SK-N-SH (cell line): ENCODE measurements at regions not wholly inside any gene's neighbourhood (a gene's known extent, or its start where the extent isn't known, plus 50 kb on each side); places are given as distances from the start of the nearest gene placed in this dataset.

Source experiments
- CTCF ChIA-PET: fragments of 300-600, 350-600 bp; formaldehyde crosslinking; extraction: SDS; loops from one replicate; lab custom pipeline; 2021; lab: Yijun Ruan, JAX
- POLR2A ChIA-PET: fragments of 350-600 bp; sonication (Branson Sonifier 250); formaldehyde crosslinking; extraction: SDS; loops from one replicate; lab custom pipeline; 2020; ENCODE audit warnings: antibody characterized with exemption, inconsistent platforms; lab: Yijun Ruan, JAX
- DNase-seq: peaks from one replicate; pipeline ENCODE4 v3.0.0; 2012
- H2AFZ ChIP-seq: fragments of 200-600 bp; sonication (generic); 2 replicates; pipeline ENCODE4 v1.8.1; 2016; ENCODE audit warnings: antibody characterized with exemption, mild to moderate bottlenecking, low read depth
- H3F3A ChIP-seq: fragments of 200-600 bp; sonication (generic); replicated peaks from 2 replicates; pipeline ENCODE3; 2016; ENCODE audit warnings: antibody characterized with exemption, mild to moderate bottlenecking; ENCODE audit not compliant: insufficient read depth
- H3K27ac ChIP-seq, 2 experiments: fragments of 200-500 bp in 1 of 2; fragments of 200-600 bp in 1 of 2; sonication (Bioruptor generic) in 1 of 2; sonication (generic), shearing (Covaris generic) in 1 of 2; 2 replicates each; pipeline versions ENCODE4 v1.5.1 to v1.6.1; 2014 to 2016; ENCODE audit warnings: low read depth in 2 of 2, inconsistent platforms in 1 of 2, low read length in 1 of 2, mild to moderate bottlenecking in 1 of 2, mixed read lengths in 1 of 2
- H3K27me3 ChIP-seq: fragments of 200-600 bp; sonication (generic), shearing (Covaris generic); 2 replicates; pipeline ENCODE4 v1.6.1; 2016; ENCODE audit warnings: mixed run types; ENCODE audit not compliant: insufficient read depth
- H3K36me3 ChIP-seq, 2 experiments: fragments of 200-500 bp in 1 of 2; fragments of 200-600 bp in 1 of 2; sonication (Bioruptor generic) in 1 of 2; sonication (generic) in 1 of 2; replicated peaks in 1 of 2; 2 replicates each; pipeline versions ENCODE3 to v1.5.1; 2014 to 2016; ENCODE audit warnings: low read length in 1 of 2, mild to moderate bottlenecking in 1 of 2; ENCODE audit not compliant: insufficient read depth in 2 of 2, control insufficient read depth in 1 of 2
- H3K4me1 ChIP-seq, 2 experiments: fragments of 200-500 bp in 1 of 2; fragments of 200-600 bp in 1 of 2; sonication (Bioruptor generic) in 1 of 2; sonication (generic), shearing (Covaris generic) in 1 of 2; 2 replicates each; pipeline versions ENCODE4 v1.5.1 to v1.6.1; 2014 to 2016; ENCODE audit warnings: low read depth in 1 of 2, low read length in 1 of 2, mixed run types in 1 of 2; ENCODE audit not compliant: insufficient read depth in 2 of 2, control insufficient read depth in 1 of 2
- H3K4me2 ChIP-seq: fragments of 200-600 bp; sonication (generic), shearing (Covaris generic); 2 replicates; pipeline ENCODE4 v1.6.1; 2017; ENCODE audit warnings: mixed run types
- H3K4me3 ChIP-seq, 2 experiments: fragments of 200-500 bp in 1 of 2; fragments of 200-600 bp in 1 of 2; sonication (Bioruptor generic) in 1 of 2; sonication (generic), shearing (Covaris generic) in 1 of 2; 2 replicates each; pipeline versions ENCODE4 v1.5.1 to v1.8.1; 2014 to 2016; ENCODE audit warnings: low read depth in 2 of 2, inconsistent platforms in 1 of 2, low read length in 1 of 2, mild to moderate bottlenecking in 1 of 2, mixed read lengths in 1 of 2, moderate library complexity in 1 of 2
- H3K79me2 ChIP-seq: fragments of 200-600 bp; sonication (generic); 2 replicates; pipeline ENCODE4 v1.8.1; 2017; ENCODE audit warnings: mild to moderate bottlenecking; ENCODE audit not compliant: insufficient read depth
- H3K9ac ChIP-seq: fragments of 200-600 bp; sonication (generic); 2 replicates; pipeline ENCODE4 v1.6.1; 2017; ENCODE audit warnings: mixed run types
- H3K9me2 ChIP-seq: fragments of 200-600 bp; sonication (generic); 2 replicates; pipeline ENCODE4 v1.6.1; 2017; ENCODE audit warnings: mixed run types
- H3K9me3 ChIP-seq: fragments of 200-600 bp; sonication (generic); 2 replicates; pipeline ENCODE4 v1.6.1; 2017; ENCODE audit warnings: mixed run types, mild to moderate bottlenecking, moderate library complexity
- H4K20me1 ChIP-seq: fragments of 200-600 bp; sonication (generic); 2 replicates; pipeline ENCODE4 v1.6.1; 2017; ENCODE audit warnings: mild to moderate bottlenecking, mixed run types; ENCODE audit not compliant: insufficient read depth
- EZH2phosphoT487 ChIP-seq: fragments of 200-600 bp; sonication (generic); IDR thresholded peaks from 2 replicates; pipeline ENCODE4 v1.6.1; 2017; ENCODE audit warnings: low read depth, mixed run types, mild to moderate bottlenecking, antibody characterized with exemption, moderate library complexity, borderline replicate concordance
- GABPA ChIP-seq: IDR thresholded peaks from 2 replicates; pipeline ENCODE4 v1.4.0; 2012; ENCODE audit warnings: low read depth, mild to moderate bottlenecking
- RAD21 ChIP-seq: IDR thresholded peaks from 2 replicates; pipeline ENCODE4 v1.6.1; 2012; ENCODE audit warnings: mild to moderate bottlenecking, low read length
- RCOR1 ChIP-seq: fragments of 150-350 bp; IDR thresholded peaks from 2 replicates; pipeline ENCODE4 v1.6.1; 2017; ENCODE audit warnings: antibody characterized with exemption, low read length
- SIN3A ChIP-seq: IDR thresholded peaks from 2 replicates; pipeline ENCODE4 v1.6.1; 2012; ENCODE audit warnings: low read depth, mild to moderate bottlenecking, low read length, moderate library complexity, borderline replicate concordance
- SMC3 ChIP-seq: IDR thresholded peaks from 2 replicates; pipeline ENCODE4 v1.6.1; 2012; ENCODE audit warnings: low read depth, low read length, improper control_type of control experiment
- TAF1 ChIP-seq: IDR thresholded peaks from 2 replicates; pipeline ENCODE4 v1.6.1; 2012; ENCODE audit warnings: low read depth, mild to moderate bottlenecking, low read length, moderate library complexity, borderline replicate concordance
- YY1 ChIP-seq: IDR thresholded peaks from 2 replicates; pipeline ENCODE4 v1.4.0; 2012; ENCODE audit warnings: low read depth, mild to moderate bottlenecking
- WGBS: methylation state at CpG from one replicate; pipeline ENCODE4 v1.1.6; 2017; ENCODE audit warnings: low lambda C conversion rate; 5-methylcytosine and 5-hydroxymethylcytosine counted together
- TF ChIP-seq, protein P1 (sequence below): IDR thresholded peaks from 2 replicates; pipeline ENCODE4 v1.6.1; 2012; ENCODE audit warnings: mild to moderate bottlenecking, low read depth, low read length, moderate library complexity
- TF ChIP-seq, protein P2 (sequence below): IDR thresholded peaks from 2 replicates; pipeline ENCODE4; 2012
- TF ChIP-seq, protein P3 (sequence below): fragments of 150-350 bp; IDR thresholded peaks from 2 replicates; pipeline ENCODE4 v1.6.1; 2016; ENCODE audit warnings: mild to moderate bottlenecking, low read depth, low read length

DNA sequence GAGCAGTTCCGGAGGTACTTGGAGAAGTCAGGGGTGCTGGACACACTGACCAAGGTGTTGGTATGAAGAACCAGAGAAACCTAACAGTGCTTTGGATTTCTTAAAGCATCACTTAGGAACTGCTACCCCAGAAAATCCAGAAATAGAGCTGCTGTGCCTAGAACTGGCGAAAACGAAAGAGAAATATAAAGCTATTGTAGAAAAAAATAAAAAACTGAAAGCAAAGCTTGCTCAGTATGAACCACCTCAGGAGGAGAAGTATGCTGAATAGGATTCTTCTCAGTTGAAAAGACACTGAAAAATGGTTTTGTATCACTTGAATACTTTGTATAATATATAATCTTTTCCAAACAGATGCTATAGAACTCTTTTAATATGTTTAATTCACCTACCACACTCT, 106.3 kb upstream of the PMFBP1 start (continued):
- TF ChIP-seq, protein P1, sequence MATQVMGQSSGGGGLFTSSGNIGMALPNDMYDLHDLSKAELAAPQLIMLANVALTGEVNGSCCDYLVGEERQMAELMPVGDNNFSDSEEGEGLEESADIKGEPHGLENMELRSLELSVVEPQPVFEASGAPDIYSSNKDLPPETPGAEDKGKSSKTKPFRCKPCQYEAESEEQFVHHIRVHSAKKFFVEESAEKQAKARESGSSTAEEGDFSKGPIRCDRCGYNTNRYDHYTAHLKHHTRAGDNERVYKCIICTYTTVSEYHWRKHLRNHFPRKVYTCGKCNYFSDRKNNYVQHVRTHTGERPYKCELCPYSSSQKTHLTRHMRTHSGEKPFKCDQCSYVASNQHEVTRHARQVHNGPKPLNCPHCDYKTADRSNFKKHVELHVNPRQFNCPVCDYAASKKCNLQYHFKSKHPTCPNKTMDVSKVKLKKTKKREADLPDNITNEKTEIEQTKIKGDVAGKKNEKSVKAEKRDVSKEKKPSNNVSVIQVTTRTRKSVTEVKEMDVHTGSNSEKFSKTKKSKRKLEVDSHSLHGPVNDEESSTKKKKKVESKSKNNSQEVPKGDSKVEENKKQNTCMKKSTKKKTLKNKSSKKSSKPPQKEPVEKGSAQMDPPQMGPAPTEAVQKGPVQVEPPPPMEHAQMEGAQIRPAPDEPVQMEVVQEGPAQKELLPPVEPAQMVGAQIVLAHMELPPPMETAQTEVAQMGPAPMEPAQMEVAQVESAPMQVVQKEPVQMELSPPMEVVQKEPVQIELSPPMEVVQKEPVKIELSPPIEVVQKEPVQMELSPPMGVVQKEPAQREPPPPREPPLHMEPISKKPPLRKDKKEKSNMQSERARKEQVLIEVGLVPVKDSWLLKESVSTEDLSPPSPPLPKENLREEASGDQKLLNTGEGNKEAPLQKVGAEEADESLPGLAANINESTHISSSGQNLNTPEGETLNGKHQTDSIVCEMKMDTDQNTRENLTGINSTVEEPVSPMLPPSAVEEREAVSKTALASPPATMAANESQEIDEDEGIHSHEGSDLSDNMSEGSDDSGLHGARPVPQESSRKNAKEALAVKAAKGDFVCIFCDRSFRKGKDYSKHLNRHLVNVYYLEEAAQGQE, result no peak
- no peak for TF ChIP-seq GABPA

DNA sequence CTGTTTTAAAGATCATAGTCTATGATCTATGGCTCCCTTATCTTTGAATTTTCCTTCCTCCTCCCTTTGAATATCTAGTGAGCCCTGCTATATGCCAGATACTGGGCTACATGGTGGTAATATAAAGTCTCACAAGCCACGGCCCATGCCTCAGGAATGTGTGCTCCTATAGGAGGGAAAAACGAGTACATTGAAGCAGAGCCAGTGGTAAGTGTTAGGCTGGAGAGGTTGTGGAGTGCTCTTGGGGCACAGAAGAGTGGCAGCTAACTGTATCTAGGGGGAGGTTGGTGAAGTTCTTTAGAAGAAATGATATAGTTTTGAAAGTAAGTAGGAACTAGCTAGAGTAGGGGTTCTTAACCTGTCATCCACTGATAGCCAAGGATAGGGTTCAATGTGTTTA, 105.8 kb upstream of the PMFBP1 start:
- no peaks in the 10 kb centered on the region for H3K9me3 ChIP-seq
- 80% methylated on average over 2 of the region's 2 CpGs for WGBS
- H3K4me3 ChIP-seq, result no peak overlapping the region
- H3K79me2 ChIP-seq, result no peaks in the 10 kb centered on the region
- H4K20me1 ChIP-seq, result no peaks in the 10 kb centered on the region
- H3K36me3 ChIP-seq, result no peaks in the 10 kb centered on the region
- H3K4me1 ChIP-seq, result no peaks in the 10 kb centered on the region
- CTCF ChIA-PET, result no interaction called here
- TF ChIP-seq SIN3A (no peak), SMC3 (no peak), YY1 (no peak), EZH2phosphoT487 (no peak), RCOR1 (no peak), RAD21 (no peak), TAF1 (no peak)
- TF ChIP-seq, protein P2, sequence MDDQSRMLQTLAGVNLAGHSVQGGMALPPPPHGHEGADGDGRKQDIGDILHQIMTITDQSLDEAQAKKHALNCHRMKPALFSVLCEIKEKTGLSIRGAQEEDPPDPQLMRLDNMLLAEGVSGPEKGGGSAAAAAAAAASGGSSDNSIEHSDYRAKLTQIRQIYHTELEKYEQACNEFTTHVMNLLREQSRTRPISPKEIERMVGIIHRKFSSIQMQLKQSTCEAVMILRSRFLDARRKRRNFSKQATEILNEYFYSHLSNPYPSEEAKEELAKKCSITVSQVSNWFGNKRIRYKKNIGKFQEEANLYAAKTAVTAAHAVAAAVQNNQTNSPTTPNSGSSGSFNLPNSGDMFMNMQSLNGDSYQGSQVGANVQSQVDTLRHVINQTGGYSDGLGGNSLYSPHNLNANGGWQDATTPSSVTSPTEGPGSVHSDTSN, result no peak
- TF ChIP-seq, protein P3, sequence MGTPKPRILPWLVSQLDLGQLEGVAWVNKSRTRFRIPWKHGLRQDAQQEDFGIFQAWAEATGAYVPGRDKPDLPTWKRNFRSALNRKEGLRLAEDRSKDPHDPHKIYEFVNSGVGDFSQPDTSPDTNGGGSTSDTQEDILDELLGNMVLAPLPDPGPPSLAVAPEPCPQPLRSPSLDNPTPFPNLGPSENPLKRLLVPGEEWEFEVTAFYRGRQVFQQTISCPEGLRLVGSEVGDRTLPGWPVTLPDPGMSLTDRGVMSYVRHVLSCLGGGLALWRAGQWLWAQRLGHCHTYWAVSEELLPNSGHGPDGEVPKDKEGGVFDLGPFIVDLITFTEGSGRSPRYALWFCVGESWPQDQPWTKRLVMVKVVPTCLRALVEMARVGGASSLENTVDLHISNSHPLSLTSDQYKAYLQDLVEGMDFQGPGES, result no peak
- DNase-seq, result no peak
- no peak overlapping the region for H3K4me2 ChIP-seq
- H3K9ac ChIP-seq, result no peak overlapping the region
- H3F3A ChIP-seq, result no peaks in the 10 kb centered on the region
- no peak overlapping the region for H3K27ac ChIP-seq
- no peak overlapping the region for H2AFZ ChIP-seq
- H3K27me3 ChIP-seq, result no peaks in the 10 kb centered on the region
- H3K9me2 ChIP-seq, result no peaks in the 10 kb centered on the region
- POLR2A ChIA-PET, result no interaction called here
